BJ (cell line): ENCODE measurements at regions not wholly inside any gene's neighbourhood (a gene's known extent, or its start where the extent isn't known, plus 50 kb on each side); places are given as distances from the start of the nearest gene placed in this dataset.

Experiments
- CTCF ChIA-PET: fragments of 350-600 bp; formaldehyde crosslinking; extraction: SDS; loops from one replicate; lab custom pipeline; 2021; ENCODE audit warnings: antibody characterized with exemption, inconsistent platforms; lab: Yijun Ruan, JAX
- POLR2A ChIA-PET: fragments of 300-600 bp; sonication (Branson Sonifier 250); formaldehyde crosslinking; extraction: SDS; loops from one replicate; lab custom pipeline; 2021; ENCODE audit warnings: antibody characterized with exemption; lab: Charles Lee
- DNase-seq: peaks from one replicate; pipeline ENCODE4 v3.0.0-alpha.2; 2011; ENCODE audit warnings: low read depth
- H3K27me3 ChIP-seq: 2 replicates; pipeline ENCODE4 v1.6.0; 2011; ENCODE audit warnings: low read length; ENCODE audit not compliant: control insufficient read depth, insufficient read depth
- H3K36me3 ChIP-seq: 2 replicates; pipeline ENCODE4 v1.5.1; 2011; ENCODE audit warnings: low read length; ENCODE audit not compliant: control insufficient read depth, insufficient read depth
- H3K4me3 ChIP-seq: 2 replicates; pipeline ENCODE4 v1.5.1; 2011; ENCODE audit warnings: low read depth, mild to moderate bottlenecking, control low read depth, low read length
- TF ChIP-seq, protein P1 (sequence below): IDR thresholded peaks from 2 replicates; pipeline ENCODE4 v1.5.1; 2011; ENCODE audit warnings: low read depth, mild to moderate bottlenecking, control low read depth, inconsistent platforms, low read length, moderate library complexity; ENCODE audit not compliant: insufficient read depth

DNA sequence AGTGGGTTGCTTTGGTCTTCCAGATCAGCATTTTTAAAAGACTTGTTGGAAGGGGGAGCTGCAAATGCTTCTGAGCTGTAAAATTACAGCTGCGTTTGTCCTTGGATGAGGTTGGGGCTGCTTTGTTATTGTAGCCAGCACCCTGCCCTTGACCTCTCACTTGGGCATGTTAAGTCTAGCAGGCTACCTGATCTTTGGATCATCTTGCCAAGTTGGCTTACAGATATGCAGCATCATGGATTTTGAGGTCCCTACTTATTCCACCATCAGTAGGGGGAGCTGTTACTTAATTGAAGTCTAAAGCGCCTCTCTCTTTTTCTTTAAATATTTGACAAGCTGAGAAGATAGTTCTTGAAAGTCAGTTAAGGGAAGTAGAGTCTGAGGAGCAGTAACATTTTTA, 793.0 kb downstream of the MCTP2 start:
- ChIA-PET CTCF (interaction anchor here (0.7 to 3.2 kb wide), 14 partner anchors 17 to 1439 kb away, joined by 3 to 17 read pairs (median 4); no protein-coding TSS in a partner anchor), POLR2A (no interaction called here)
- H3K36me3 ChIP-seq: no peaks in the 10 kb centered on the region

DNA sequence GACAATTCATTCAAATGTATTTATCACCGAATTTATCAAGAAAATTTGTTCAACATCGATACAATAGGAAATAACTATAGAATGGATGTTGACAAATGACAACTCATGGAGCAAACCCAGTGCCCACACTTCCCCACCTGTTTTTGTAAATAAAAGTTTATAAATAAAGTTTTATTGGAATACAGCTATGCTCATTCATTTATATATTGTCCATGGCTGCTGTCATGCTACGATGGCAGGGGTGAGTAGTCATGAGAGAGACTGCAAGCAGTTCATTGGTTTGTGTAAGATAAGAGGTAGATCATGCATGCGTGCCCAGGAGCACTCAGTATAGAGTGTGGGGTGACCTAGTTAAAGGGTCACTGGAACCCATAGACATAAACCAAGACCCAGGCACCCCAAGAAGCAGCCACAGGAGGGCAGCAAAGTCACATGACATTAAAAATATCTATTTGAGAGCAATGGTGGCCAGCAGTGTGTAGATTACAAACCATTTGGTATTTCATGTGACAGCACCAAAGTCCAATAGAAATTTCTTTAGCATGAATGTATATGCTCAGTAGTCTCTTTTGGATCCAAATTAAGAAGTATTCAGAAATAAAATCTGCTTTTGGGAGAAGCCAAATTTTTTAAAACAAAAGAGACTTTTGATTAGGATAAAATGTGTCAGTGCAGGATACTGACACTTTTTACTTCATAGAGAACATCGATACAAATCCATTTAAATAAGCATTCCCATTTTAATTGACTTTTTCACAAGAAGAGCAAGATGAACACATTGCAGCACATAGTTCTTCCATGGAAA, 794.8 kb downstream of the MCTP2 start:
- TF ChIP-seq, protein P1, sequence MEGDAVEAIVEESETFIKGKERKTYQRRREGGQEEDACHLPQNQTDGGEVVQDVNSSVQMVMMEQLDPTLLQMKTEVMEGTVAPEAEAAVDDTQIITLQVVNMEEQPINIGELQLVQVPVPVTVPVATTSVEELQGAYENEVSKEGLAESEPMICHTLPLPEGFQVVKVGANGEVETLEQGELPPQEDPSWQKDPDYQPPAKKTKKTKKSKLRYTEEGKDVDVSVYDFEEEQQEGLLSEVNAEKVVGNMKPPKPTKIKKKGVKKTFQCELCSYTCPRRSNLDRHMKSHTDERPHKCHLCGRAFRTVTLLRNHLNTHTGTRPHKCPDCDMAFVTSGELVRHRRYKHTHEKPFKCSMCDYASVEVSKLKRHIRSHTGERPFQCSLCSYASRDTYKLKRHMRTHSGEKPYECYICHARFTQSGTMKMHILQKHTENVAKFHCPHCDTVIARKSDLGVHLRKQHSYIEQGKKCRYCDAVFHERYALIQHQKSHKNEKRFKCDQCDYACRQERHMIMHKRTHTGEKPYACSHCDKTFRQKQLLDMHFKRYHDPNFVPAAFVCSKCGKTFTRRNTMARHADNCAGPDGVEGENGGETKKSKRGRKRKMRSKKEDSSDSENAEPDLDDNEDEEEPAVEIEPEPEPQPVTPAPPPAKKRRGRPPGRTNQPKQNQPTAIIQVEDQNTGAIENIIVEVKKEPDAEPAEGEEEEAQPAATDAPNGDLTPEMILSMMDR: peak; percentile 85
- Histone ChIP-seq H3K4me3 (no peak overlapping the region), H3K27me3 (no peaks in the 10 kb centered on the region), H3K36me3 (no peaks in the 10 kb centered on the region)
- ChIA-PET POLR2A (no interaction called here), CTCF (interaction anchor here (1.0 to 3.2 kb wide), 10 partner anchors 9 to 1330 kb away, joined by 3 to 17 read pairs (median 4); no protein-coding TSS in a partner anchor)
- DNase-seq: no peak

More for the DNA sequence above, 793.0 kb downstream of the MCTP2 start:
- TF ChIP-seq, protein P1: peak; percentile 65
- Histone ChIP-seq H3K4me3 (no peak overlapping the region), H3K27me3 (no peaks in the 10 kb centered on the region)
- DNase-seq: no peak

DNA sequence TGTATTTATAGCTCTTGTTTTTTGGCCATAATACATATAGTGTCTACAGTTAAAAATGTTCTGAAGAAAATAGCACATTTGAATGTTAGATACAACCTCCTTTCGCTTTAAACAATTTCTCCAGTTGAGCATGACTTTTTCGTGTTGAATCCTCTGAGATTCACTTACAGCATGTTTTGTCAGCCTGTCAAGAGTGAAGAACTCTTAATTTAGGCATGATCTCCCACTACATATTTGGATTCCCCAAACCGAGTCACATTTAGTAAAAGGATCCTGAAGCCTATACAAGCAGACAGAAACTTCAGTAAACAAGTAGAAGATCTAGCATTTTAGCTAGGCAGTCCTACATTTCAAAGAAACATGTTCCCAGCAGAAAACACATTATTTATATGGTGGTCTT, 796.6 kb downstream of the MCTP2 start:
- TF ChIP-seq, protein P1: no peak
- DNase-seq: no peak
- H3K27me3 ChIP-seq: no peaks in the 10 kb centered on the region
- ChIA-PET POLR2A (no interaction called here), CTCF (interaction anchor here (1.0 kb wide), 1 partner anchor 17 kb away, joined by 3 read pairs; no protein-coding TSS in a partner anchor)
- no peaks in the 10 kb centered on the region for H3K36me3 ChIP-seq
- H3K4me3 ChIP-seq: no peak overlapping the region

DNA sequence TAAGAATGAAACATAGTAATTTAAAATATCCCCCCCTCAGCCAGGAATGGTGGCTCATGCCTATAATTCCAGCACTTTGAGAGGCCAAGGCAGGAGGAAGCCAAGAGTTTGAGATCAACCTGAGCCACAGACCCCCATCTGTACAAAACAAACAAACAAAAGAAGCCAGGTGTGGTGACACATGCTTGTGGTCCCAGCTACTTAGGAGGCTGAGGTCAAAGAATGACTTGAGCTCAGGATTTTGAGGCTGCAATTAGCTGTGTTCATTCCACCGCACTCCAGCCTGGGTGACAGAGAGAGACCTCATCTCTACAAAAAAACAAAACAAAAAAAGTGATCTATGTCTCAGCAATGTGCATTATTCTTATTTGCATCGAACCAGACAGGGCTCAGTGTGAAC, 800.8 kb downstream of the MCTP2 start:
- TF ChIP-seq, protein P1: no peak
- Histone ChIP-seq H3K27me3 (no peaks in the 10 kb centered on the region), H3K4me3 (no peak overlapping the region), H3K36me3 (no peaks in the 10 kb centered on the region)
- ChIA-PET POLR2A (no interaction called here), CTCF (interaction anchor here (1.0 kb wide), 1 partner anchor 9 kb away, joined by 3 read pairs; no protein-coding TSS in a partner anchor)
- no peak for DNase-seq

DNA sequence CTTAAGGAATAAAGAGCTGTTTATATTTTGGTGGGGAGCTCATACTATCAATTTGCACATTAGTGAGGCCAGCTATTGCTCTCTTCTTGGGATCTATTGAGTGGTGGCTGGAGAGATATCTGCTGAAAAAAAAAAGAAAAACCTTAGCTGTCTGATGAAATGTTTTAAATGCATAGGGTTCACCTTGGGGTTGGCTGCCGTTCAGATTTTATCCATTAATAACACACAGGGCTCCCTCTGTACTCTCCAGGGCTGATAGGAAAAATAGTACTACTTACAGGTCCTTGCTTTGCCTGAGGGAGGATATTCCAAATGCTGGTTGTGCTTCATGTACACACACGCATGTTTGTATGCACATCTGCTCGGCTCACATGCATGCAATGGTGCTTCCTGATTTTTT, 803.7 kb downstream of the MCTP2 start:
- POLR2A ChIA-PET: no interaction called here
- no peaks in the 10 kb centered on the region for H3K27me3 ChIP-seq
- TF ChIP-seq, protein P1: no peak
- CTCF ChIA-PET: interaction anchor here (0.8 kb wide), 2 partner anchors 10 to 1319 kb away, joined by 3 read pairs; no protein-coding TSS in a partner anchor
- no peak for DNase-seq
- no peaks in the 10 kb centered on the region for H3K36me3 ChIP-seq
- H3K4me3 ChIP-seq: no peak overlapping the region
